IPS-15b (cell line): ENCODE measurements at regions not wholly inside any gene's neighbourhood (a gene's known extent, or its start where the extent isn't known, plus 50 kb on each side); places are given as distances from the start of the nearest gene placed in this dataset.

ENCODE experiments used
- H3K27me3 ChIP-seq: one replicate; pipeline ENCODE4 v1.6.1; 2013; ENCODE audit warnings: low read length; ENCODE audit not compliant: control insufficient read depth, insufficient read depth
- H3K36me3 ChIP-seq: one replicate; pipeline ENCODE4 v1.6.1; 2013; ENCODE audit warnings: low read length; ENCODE audit not compliant: control insufficient read depth, insufficient read depth
- H3K4me1 ChIP-seq: one replicate; pipeline ENCODE4 v1.6.1; 2013; ENCODE audit warnings: mild to moderate bottlenecking, low read length; ENCODE audit not compliant: control insufficient read depth, insufficient read depth
- H3K4me3 ChIP-seq: one replicate; pipeline ENCODE4 v1.5.1; 2013; ENCODE audit warnings: low read depth, low read length
- H3K9ac ChIP-seq: one replicate; pipeline ENCODE4 v1.6.1; 2013; ENCODE audit warnings: low read depth, mild to moderate bottlenecking, low read length
- H3K9me3 ChIP-seq: one replicate; pipeline ENCODE4 v1.6.1; 2013; ENCODE audit warnings: mild to moderate bottlenecking, low read length; ENCODE audit not compliant: control insufficient read depth, insufficient read depth

DNA sequence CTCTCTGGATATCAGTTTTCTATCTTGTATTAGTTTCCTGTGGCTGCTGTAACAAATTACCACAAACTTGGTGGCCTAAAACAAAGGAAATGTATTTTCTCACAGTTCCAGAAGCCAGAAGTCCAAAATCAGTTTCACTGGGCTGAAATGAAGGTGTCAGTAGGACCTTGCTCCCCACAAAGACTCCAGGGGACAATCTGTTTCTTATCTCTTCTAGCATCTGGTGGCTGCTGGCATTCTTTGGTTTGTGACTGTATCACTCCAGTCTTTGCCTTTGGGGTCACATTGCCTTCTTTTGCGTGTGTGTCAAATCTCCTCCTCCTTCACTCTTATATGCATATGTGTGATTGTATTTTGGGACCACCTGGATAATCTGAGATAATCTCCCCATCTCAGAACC, 153.0 kb upstream of the PRPS1L1 start:
- Histone ChIP-seq H3K36me3 (no peaks in the 10 kb centered on the region), H3K9ac (no peak overlapping the region), H3K27me3 (no peaks in the 10 kb centered on the region), H3K4me1 (no peaks in the 10 kb centered on the region), H3K4me3 (no peak overlapping the region), H3K9me3 (no peaks in the 10 kb centered on the region)

DNA sequence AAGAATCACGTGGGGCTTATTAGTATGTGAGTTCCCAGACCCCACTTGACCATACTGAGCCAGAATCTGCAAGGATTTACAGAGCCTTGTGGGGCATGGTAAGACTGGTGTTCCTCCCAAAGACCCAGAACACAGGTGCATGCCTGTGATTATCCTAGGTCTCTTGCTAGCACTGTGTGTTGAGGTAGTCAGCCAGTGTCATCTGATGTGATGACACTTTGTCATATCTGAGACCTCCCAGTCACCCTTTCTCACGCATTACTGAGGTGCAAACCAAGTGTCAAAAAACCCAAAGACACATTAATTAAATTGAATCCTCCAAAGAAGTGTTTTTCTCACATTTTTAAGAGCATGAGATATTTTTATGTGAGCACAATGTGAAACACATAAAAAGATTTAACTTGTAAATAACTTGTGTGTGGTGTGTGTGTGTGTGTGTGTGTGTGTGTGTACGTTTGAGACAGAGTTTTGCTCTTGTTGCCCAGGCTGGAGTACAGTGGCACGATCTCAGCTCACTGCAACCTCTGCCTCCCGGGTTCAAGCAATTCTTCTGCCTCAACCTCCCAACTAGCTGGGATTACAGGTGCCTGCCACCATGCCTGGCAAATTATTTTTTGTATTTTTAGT, 162.0 kb upstream of the PRPS1L1 start:
- no peaks in the 10 kb centered on the region for H3K9me3 ChIP-seq
- no peak overlapping the region for H3K9ac ChIP-seq
- H3K4me1 ChIP-seq: no peaks in the 10 kb centered on the region
- no peaks in the 10 kb centered on the region for H3K27me3 ChIP-seq
- H3K4me3 ChIP-seq: no peak overlapping the region
- no peaks in the 10 kb centered on the region for H3K36me3 ChIP-seq

DNA sequence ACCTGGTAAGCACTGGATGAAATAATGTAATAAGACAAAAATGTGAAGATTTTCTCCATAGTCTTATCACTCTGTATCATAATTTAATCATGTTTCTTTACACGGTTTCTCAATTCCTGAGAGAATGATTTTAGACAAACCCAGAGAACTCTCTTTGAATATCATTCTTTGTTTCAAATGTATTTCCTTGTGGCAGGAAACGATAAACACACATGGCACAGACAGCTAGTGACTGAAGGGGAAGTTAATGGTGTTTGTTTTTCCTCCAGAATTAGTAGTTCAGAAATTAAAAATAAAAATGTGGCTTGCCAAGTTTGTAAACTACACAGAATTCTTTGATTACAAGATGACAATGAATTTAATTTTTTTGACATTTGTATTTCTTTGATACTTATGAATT, 163.7 kb upstream of the PRPS1L1 start:
- Histone ChIP-seq H3K9me3 (no peaks in the 10 kb centered on the region), H3K4me1 (no peaks in the 10 kb centered on the region), H3K36me3 (no peaks in the 10 kb centered on the region), H3K27me3 (no peaks in the 10 kb centered on the region), H3K4me3 (no peak overlapping the region), H3K9ac (no peak overlapping the region)

DNA sequence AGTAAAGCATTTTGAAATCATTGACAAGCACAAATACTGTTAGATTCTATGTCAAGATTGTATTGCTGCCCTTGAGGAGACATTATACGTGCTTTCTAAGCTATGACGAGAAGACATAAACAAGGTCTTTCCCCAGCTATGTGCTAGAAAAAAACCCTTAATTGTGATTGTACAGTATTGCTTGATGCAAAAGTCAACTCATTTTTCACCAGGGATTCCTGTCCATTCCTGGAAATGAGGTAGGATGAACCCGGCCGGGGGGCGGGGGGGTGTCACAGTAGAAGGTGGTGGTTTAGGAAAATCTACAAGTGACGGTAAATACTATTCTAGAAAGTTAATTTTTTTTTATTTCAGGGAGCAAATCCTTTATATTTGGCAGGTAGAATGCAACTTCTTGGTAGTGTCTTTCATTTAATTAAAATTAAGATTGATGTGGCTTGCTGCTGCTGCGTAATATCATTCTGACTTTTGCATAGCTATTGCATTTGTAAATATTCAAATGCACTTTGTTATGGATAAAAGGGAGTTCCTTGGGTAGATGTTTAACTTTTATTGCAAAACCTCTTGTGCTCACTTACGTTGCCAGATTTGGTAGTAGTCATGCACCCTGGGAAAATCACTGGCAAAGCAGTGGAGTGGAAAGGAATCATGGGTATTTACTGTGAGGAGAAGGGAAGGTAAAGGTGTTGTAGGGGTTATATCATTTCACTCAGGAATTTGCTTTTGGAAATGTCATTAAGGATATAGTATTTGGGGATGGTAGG, 164.4 kb upstream of the PRPS1L1 start:
- H3K36me3 ChIP-seq: no peaks in the 10 kb centered on the region
- no peak overlapping the region for H3K4me3 ChIP-seq
- H3K9me3 ChIP-seq: no peaks in the 10 kb centered on the region
- no peaks in the 10 kb centered on the region for H3K4me1 ChIP-seq
- H3K27me3 ChIP-seq: no peaks in the 10 kb centered on the region
- H3K9ac ChIP-seq: no peak overlapping the region

DNA sequence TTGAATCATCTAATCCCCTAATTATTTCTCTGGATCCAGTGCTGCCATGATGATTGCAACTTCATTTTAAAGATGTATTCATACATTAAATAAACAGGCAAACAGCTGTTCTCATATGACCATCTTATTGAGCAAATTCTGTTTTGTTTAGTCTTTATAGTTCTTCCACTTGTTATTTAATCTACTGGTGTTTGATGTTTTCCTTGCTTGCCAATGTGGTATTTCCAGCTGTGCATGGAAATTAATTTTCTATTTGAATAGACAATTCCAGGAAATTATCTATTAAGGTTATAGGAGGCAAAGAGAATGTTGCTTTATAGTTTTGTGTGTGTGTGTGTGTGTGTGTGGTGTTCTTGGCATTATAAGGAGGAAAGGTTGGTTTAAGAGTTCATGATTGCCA, 167.0 kb upstream of the PRPS1L1 start:
- no peaks in the 10 kb centered on the region for H3K4me1 ChIP-seq
- no peak overlapping the region for H3K9ac ChIP-seq
- H3K36me3 ChIP-seq: no peaks in the 10 kb centered on the region
- no peaks in the 10 kb centered on the region for H3K9me3 ChIP-seq
- H3K4me3 ChIP-seq: no peak overlapping the region
- no peaks in the 10 kb centered on the region for H3K27me3 ChIP-seq

DNA sequence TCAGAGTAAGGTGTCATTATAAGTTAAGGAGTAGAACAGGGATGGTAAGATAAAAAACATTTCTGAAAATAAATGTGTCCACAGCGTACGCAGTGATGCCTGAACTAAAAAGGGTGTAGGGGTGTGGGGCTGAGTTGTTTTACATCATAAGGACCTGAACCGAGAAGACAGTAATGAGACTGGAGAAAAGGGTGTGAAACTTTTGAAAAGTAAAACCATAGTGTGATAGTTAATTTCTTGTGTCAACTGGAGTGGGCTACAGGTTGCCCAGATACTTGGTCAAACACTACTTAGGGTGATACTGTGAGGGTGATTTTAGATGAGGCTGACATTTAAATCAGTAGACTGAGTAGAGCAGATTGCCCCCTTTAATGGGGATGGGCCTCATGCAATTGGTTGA, 169.0 kb upstream of the PRPS1L1 start:
- Histone ChIP-seq H3K4me3 (no peak overlapping the region), H3K9ac (no peak overlapping the region), H3K9me3 (no peaks in the 10 kb centered on the region), H3K36me3 (no peaks in the 10 kb centered on the region), H3K4me1 (no peaks in the 10 kb centered on the region), H3K27me3 (no peaks in the 10 kb centered on the region)

DNA sequence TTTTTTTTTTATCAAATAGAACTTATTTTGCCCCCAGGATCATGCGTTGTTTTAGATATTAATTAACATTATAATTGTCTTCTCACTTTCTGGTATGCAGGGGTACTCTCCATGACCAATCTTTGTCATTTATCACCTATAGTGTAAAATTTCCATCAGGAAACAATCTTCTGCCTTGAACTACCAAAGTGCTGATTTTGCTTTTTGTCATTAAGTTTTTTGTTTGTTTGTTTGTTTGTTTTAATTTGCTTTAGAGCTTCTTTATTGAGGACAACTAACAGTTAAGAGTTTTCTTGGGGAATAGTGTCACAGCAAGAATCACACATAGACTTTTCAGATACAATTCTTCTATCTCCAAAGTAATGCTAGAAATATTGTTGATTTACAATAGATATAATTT, 171.2 kb upstream of the PRPS1L1 start:
- H3K36me3 ChIP-seq: no peaks in the 10 kb centered on the region
- H3K9me3 ChIP-seq: no peaks in the 10 kb centered on the region
- H3K4me3 ChIP-seq: no peak overlapping the region
- H3K4me1 ChIP-seq: no peaks in the 10 kb centered on the region
- no peak overlapping the region for H3K9ac ChIP-seq
- no peaks in the 10 kb centered on the region for H3K27me3 ChIP-seq

DNA sequence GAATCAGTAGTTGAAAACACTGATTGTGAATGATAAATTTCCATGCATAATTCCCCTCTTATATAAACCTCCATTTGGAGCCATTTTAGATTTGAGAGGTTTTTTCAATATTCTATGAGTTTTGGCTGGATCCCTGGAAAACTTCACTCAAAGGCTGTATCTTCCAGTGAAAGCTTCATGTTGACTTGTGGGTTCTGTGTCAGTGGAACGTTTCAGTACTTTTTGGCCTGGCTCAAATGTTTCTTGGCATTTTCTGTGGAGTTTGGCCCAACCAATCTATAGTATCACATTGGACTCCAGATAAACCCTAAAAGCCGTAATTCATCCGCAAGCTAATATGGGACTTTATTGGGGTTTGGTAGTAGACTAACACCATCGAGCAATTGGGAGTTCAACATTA, 172.6 kb upstream of the PRPS1L1 start:
- Histone ChIP-seq H3K9me3 (no peaks in the 10 kb centered on the region), H3K36me3 (no peaks in the 10 kb centered on the region), H3K9ac (no peak overlapping the region)

DNA sequence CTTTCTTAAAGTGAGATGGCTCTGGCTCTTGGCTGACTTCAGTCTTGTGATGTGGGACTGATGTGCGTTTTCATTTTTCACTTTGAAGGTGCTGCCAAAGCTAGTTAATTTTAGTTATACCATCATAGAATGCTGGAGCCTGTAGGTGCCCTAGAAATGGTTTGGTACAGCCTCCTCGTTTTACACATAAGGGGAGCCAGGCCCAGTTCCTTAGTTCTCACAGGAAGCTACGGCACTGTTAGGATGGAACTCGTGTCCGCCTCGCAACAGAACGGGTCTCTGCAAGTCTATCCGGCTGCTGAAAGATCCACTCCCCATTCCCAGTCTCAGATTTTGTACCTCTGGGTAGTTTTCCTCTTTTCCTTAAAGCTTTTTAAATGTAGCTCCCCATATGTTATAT, 173.2 kb upstream of the PRPS1L1 start:
- Histone ChIP-seq H3K36me3 (no peaks in the 10 kb centered on the region), H3K4me1 (no peaks in the 10 kb centered on the region), H3K9me3 (no peaks in the 10 kb centered on the region), H3K4me3 (no peak overlapping the region), H3K27me3 (no peaks in the 10 kb centered on the region), H3K9ac (no peak overlapping the region)

More for the DNA sequence above, 172.6 kb upstream of the PRPS1L1 start:
- H3K4me3 ChIP-seq: no peak overlapping the region
- H3K27me3 ChIP-seq: no peaks in the 10 kb centered on the region
- no peaks in the 10 kb centered on the region for H3K4me1 ChIP-seq

DNA sequence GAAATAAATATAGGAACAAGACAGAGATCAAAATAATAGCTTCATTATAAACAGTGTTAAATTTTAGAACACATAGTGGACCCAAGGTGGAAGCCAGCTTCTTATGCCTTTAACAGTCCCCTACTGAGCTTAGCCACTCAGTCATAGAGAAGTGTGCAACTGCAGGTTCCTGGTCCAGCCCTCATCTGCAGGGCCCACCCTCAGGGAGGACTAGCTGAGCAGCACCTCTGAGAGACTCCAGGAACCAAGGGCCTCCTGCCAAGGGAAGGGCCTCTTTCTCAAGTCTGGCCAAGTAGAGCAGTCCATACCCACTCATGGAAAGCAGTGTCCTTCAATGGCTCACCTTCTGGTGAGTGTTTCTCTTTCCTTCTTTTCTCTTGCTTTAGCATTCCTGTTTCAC, 173.7 kb upstream of the PRPS1L1 start:
- Histone ChIP-seq H3K36me3 (no peaks in the 10 kb centered on the region), H3K9ac (no peak overlapping the region), H3K9me3 (no peaks in the 10 kb centered on the region), H3K27me3 (no peaks in the 10 kb centered on the region), H3K4me3 (no peak overlapping the region), H3K4me1 (no peaks in the 10 kb centered on the region)

DNA sequence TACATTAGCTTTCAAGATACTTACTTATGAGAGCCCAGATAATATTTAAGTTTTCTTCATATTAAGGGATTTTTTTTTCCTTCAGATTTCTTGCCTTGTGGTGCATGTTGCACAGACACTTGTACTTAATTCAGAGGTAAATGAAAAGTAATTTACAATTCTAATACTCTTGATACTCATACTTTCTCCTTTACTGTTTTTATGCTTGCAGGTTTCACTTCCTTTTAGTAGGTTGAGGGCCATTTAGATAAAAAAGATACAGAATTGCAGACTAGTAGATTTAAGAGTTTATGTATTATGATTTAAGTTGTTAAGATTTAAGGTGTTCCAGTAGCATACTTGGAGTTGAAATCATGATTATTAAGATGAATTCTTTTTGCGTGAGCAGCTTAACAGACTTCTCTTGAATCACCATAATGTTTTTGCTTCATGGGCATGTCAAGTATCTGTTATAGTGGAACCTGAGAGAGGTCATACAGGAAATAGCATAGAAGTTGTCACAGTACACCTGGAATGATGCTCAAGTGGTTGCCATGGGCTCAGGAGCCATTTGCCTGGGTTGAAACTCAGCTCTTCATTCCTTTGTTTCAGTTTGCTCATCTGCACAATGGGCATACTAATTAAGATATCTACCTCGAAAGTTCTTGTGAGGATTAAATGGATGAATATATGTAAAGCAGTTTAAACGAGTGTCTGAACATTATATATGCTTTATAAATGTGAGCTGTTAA, 174.8 kb upstream of the PRPS1L1 start:
- Histone ChIP-seq H3K9ac (no peak overlapping the region), H3K27me3 (no peaks in the 10 kb centered on the region), H3K9me3 (no peaks in the 10 kb centered on the region), H3K4me1 (no peaks in the 10 kb centered on the region), H3K36me3 (no peaks in the 10 kb centered on the region), H3K4me3 (no peak overlapping the region)

DNA sequence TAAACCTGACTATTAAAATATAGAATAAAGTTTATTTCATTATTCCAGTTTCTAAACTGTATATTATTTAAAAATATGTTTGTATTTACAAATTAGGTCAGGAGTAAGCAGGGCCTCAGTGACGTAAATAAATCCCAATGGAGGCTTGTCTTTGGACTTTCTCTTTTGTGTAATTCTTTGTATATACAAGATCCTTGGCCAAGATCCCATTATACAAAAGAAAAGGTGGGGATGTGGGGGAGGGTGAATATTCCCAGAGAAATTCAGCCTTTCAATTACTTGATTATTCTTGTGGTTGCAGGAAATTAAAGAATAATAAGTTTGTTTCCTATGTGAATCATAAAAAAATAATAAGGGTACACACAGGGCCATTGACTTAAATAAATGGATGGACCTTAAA, 178.7 kb upstream of the PRPS1L1 start:
- Histone ChIP-seq H3K4me3 (no peak overlapping the region), H3K27me3 (no peaks in the 10 kb centered on the region), H3K9me3 (no peaks in the 10 kb centered on the region), H3K4me1 (no peaks in the 10 kb centered on the region), H3K9ac (no peak overlapping the region), H3K36me3 (no peaks in the 10 kb centered on the region)
